Right hindlimb (tissue), 1 donor: ENCODE measurements at regions not wholly inside any gene's neighbourhood (a gene's known extent, or its start where the extent isn't known, plus 50 kb on each side); places are given as distances from the start of the nearest gene placed in this dataset.

Experiments used
- DNase-seq: peaks from one replicate; pipeline ENCODE4 v3.0.0-alpha.2; 2018

DNA sequence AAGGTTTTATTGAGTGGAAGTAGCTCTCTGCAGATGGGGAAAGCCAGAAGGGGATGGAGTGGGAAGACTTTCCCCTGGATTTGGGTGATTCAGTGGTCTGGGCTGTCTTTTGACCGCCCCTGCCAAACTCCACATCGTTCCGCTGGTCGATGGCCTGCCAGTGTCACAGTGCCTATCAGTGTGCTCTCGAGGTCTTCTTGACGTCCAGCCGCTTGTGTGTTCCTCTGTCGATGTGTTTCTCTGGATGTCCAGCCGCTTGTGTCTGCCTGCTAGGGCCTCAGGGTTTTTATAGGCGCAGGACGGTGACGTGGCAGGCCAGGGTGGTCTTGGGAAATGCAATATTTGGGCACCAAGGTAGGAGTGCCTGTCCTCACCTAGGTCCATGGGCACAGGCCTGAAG is 1371.4 kb upstream of the PIK3C3 start:
- no peak for DNase-seq

- DNase-seq, result no peak
Measured at GRCh38 chr18:40582105-40582504, 1372.9 kb upstream of the PIK3C3 start.

GRCh38 chr18:40577981-40578365 is 1377.1 kb upstream of the PIK3C3 start:
- DNase-seq, result no peak

GRCh38 chr18:40577239-40577980 is 1377.6 kb upstream of the PIK3C3 start:
- no peak for DNase-seq

GRCh38 chr18:40576507-40577115 is 1378.4 kb upstream of the PIK3C3 start:
- DNase-seq, result no peak

DNA sequence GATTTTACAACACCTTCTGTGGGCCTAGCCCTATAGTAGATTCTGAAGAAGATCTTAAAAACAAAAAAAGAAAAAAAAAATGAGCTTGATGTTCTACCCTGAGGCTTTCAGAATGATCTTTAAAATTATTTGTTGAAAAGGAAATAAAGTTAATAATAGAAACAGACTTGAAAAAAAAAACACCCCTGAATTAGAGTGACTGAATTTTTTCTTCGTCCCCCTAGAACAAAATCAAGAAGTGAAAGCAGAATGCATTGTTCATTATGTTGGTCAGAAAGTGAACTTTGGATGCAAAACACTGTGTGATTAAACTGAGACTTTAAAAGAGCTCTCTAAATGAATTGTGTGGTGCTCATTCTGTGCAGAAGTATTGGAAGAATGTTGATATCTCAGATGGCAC is 1384.4 kb upstream of the PIK3C3 start:
- DNase-seq, result no peak

DNA sequence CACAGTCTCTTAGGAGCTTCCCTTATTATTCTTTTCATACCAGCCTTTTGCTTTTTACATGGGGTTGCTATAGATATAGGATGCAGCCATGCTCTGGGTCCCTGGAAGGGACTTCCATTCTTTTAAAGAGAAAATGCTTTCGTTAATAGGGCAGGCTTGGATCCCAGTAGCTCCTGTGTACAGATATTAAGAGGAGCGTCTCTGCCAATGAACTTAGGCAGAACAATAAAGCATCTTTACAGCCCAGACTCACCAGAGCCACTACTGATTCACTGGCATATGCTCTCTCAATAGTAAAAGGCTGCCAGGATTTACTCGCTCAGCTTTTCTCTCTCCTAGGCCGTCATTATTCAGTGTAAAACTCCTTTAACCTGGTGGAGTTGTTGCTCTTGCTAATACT is 1385.4 kb upstream of the PIK3C3 start:
- DNase-seq, result no peak

- DNase-seq, result no peak
Measured at GRCh38 chr18:40566510-40566844, 1388.6 kb upstream of the PIK3C3 start.

GRCh38 chr18:40565805-40566509 is 1389.1 kb upstream of the PIK3C3 start:
- no peak for DNase-seq

DNA sequence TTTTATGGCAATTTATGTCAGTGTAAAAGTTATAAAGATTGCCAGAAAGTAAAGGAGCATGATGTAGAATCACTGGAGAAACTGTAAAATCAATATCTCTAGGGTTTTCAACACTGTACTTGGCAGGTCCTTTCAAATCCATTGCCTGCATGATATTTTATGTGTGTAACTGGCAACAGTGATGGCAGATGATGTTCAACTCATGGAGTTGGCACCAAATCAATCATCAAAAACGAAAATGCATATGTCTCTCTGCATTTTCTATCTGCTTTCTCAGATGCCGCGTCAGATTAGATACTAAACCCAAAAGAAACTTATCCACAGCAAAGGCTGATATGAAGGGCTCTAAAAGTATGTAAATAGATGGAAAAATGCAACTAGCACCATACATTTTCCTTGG is 1395.5 kb upstream of the PIK3C3 start:
- DNase-seq, result no peak

DNA sequence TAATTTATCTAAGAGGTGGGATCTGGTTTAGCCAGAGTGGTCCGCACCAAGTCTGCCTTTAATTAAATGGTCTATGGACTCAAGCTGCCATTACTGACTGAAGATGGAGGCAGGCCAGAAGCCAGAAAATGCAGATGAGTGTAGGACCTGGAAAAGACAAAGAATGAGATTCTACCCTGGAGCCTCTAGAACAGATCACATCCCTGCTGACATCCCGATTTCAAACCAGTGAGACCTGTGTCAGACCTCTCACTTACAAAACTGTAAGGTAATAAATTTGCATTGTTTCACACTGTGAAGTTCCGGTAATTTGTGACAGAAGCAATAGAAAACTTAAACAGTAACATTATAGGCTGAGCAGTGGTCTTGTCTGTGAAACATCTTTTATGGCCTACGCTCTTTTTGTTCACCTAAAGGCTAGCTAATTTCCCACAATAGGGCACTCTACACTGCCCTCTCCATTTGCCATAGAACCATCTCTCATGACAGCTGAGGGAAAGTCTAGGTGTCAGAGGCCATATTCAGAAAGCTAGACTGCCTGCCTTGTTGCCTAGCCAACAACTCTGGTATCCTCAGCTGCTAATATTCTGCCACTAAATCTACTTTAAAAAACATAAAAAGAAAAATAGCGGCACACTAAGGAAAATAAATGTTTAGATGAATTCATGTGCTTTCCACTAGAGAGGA is 1396.2 kb upstream of the PIK3C3 start:
- DNase-seq, result no peak

DNA sequence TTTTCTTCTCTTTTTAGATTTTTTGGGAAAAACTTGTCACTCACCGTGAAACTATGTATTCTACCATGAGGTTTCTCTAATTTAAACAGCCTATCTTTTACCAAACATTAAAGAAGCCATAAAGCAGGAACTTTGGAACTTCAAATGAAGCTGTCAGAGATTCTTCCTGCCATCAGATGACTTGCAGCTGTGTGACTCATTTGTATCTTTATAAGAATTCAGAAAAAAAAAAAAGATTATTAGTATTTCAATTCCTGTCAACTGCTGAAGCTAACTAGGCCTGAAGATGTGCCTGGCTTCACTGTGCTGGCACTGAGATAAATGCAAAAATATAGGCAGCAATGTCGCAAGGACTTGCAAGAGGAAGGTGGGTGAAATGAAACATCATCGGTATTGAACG is 1399.1 kb upstream of the PIK3C3 start:
- no peak for DNase-seq

GRCh38 chr18:40553029-40553428 is 1402.0 kb upstream of the PIK3C3 start:
- DNase-seq, result no peak

DNA sequence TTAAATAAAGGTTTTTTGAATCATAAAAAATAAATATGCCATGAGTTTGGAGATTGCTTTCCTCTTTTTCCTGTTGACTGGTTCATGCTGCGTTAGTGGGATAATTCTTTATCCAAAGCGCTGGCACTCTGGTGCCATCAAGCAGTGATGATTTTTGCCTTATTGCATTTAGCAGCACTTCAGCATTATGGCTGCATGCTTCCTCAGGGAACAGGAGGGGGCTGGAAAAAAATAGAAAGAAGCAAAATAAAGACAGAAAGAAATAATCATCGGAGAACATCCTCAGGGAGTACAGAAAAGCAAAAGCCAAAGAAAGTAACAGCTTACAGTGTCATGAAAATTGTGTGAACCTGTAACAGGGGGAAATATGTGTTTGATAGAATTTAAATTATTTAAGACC is 1408.2 kb upstream of the PIK3C3 start:
- DNase-seq, result no peak

DNA sequence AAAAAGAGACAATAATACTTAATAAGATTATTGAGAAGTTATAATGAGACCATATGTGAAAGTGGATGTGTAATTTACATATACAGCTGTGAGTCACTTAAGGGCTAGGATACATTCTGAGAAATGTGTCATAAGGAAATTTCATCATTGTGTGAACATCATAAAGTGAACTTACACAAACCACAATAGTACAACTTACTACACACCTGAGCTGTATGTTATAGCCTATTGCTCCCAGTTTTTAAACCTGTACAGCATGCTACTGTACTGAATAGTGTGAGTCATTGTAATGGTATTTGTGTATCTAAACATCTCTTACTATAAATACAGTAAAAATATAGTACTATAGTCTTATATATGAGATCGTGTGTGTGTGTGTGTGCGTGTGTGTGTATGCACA is 1420.3 kb upstream of the PIK3C3 start:
- no peak for DNase-seq

DNA sequence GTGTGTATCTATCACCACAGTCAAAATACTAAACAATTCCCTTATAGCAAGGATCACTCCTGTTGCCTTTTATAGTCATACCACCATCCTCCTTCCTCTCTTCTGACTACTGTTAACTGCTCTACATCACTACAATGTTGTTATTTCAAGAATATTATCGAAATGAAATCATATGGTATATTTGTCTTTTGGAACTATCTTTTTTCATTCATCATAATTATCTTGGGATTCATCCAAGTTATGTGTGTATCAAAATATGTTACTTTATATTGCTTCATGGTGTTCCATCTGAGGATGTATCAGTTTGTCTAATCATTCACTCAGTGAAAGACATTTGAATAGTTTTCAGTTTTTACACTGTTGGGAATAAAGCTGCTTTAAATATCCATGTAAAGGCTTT is 1423.0 kb upstream of the PIK3C3 start:
- DNase-seq, result no peak

DNA sequence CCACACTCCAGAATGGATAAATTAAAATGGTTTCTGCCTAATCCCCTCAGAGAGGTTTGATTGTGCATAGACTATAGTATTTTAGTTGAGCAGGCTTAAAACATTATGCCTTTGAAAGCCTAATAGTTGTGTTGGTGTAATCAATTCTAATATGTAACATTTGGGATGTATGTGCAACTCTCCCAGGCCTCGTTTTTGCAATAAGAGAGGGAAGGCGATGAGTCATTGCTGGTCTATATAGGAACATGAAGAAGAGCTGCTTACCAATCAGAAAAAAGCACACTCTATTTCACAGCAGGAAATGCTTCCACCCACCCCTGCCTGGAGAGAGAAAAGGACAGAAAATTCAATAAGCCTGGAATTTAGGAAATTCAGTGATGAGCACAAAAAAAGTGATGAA is 1424.0 kb upstream of the PIK3C3 start:
- peak; percentile 19 for DNase-seq

DNA sequence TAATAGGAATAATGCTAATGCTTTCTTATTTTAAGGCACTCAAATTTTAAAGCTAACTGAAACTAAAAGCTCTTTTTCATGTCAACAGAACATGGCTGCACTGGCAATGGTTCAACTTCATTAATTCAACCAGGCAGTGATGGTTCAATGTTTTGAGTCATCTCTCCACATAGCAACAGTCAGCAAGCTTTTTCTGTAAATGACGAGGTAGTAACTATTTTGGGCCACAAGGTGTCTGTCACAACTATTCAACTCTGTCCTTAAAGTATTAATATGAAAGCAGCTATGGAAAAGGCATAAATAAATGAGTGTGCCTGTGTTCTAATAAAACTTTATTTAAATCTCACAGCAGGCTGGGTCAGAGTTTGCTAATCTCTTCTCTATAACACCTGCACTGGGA is 1425.6 kb upstream of the PIK3C3 start:
- no peak for DNase-seq

DNA sequence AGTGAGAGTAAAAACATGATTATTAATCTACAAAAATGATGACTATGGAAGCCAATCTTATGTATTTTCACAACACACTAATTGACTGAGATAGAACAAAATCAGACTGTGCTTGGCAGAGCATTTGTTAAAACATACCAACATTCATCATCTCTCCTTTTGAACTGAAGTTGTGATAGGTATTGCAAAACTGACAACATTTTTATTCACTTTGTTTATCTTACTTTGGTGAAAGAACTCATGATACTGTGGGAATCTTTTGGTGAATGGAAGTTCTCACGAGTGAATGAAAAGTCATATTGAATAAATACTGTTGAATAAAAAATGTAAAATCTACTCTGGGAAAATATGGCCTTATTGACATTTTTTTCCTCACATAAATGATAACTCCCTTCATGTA is 1430.2 kb upstream of the PIK3C3 start:
- no peak for DNase-seq

GRCh38 chr18:40523287-40523686 is 1431.7 kb upstream of the PIK3C3 start:
- no peak for DNase-seq

DNA sequence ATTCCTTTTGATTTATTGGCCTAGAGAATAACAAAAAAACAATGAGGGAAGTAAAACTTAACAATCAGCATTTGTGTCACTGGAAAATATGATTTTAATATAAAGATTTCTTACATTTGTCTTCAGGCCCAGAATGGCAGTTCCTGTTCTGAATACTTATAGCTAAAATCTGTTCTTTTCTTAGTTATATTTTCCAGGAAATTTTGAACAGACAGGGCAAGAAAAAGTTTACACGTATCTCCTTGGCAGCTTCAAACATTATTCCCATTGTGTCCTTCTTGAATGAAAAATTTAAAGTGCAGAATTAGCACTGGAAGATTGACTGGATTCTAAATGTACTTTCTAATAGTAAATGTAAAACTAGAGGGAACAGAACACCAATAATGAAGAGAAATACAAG is 1454.0 kb upstream of the PIK3C3 start:
- DNase-seq, result no peak

- no peak for DNase-seq
Measured at GRCh38 chr18:40494603-40495002, 1460.4 kb upstream of the PIK3C3 start.

DNA sequence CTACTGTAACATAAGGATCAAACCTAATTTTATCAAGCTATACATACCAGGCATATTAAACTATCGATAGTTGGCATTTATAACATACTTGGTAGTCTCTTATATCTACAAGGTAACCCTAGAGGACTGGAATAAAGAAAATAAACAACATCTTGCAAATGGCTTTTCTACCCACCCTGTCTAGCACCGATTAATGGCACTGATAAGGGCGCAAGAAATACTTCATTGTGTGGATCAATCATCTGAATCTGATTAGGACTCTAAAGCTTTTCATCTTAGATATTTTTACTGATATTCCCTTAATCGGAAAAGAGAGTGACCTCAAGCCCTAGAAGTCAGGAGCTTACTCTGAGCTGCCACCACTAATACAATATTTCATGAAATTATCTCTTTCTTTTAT is 1461.7 kb upstream of the PIK3C3 start:
- no peak for DNase-seq

DNA sequence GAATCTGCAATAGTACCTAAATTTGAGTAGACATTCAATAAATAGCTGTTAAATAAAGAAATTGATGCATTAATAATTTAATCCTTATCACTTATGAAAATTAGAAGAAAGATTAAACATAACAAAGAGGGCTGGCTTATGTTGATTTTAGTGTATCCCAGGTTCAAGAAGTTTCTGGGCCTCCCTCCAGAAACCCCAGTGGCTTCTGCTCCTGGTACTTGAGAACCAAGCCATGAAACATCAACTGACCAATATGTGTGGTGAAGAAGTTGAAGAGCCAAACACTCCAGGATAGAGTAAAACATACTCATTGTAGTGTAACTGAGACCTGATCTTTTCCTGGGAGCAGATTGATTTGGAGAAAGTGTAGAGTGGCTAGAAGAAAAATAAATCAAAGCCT is 1465.7 kb upstream of the PIK3C3 start:
- DNase-seq, result no peak
